ENCODE measurements at regions not wholly inside any gene's neighbourhood (a gene's known extent, or its start where the extent isn't known, plus 50 kb on each side); places are given as distances from the start of the nearest gene placed in this dataset.

DNA sequence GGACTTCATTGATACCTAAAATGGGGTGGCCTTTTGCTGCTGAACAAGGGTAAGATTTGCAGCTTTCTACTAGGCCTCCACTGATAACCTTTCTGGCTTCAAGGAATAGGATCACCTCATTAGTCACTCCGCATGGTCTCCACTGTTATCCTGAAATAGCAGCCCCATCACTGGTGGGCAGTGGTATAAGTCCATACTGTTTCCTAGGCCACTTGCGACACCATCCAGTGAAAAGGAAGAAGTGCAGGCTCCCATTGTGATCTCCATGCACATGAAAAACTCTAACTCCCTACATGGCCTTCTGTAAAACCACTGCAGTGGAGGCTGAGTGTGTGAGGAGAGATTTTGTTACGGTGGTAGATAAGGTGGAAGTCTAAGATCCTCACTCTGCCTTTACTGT, 1455.9 kb downstream of the SI start:
- POLR2A ChIA-PET = no interaction called here
- CTCF ChIA-PET = interaction anchor here (0.7 kb wide), 2 partner anchors 18 to 566 kb away, joined by 3 read pairs; no protein-coding TSS in a partner anchor

GRCh38 chr3:163614886-163615285, 1463.4 kb downstream of the SI start:
- H3K79me2 ChIP-seq (ENCODE audit: insufficient read depth) = no peaks in the 10 kb centered on the region
- H3K4me2 ChIP-seq = no peak overlapping the region
- no peak overlapping the region for H3K9ac ChIP-seq
- no peak overlapping the region for H2AFZ ChIP-seq (ENCODE audit: low read depth)
- H4K20me1 ChIP-seq (ENCODE audit: insufficient read depth) = no peaks in the 10 kb centered on the region
- no peaks in the 10 kb centered on the region for H3K36me3 ChIP-seq (replicated peaks in 1 of 2; ENCODE audit: control insufficient read depth in 1 of 2, insufficient read depth in 2 of 2, low read length in 1 of 2)
- H3K9me3 ChIP-seq = no peaks in the 10 kb centered on the region
- ChIA-PET POLR2A (no interaction called here), CTCF (no interaction called here)
- H3K4me3 ChIP-seq (ENCODE audit: low read depth in 2 of 2, low read length in 1 of 2) = no peak overlapping the region
- no peaks in the 10 kb centered on the region; a peak in 1 of 4 replicates for H3K4me1 ChIP-seq (ENCODE audit: control insufficient read depth in 1 of 2, insufficient read depth in 2 of 2, low read depth in 1 of 2, low read length in 1 of 2)
- no peaks in the 10 kb centered on the region for H3K27me3 ChIP-seq (ENCODE audit: insufficient read depth)
- H3K27ac ChIP-seq (ENCODE audit: low read depth in 2 of 2, low read length in 1 of 2) = no peak overlapping the region
- no peak for DNase-seq
- TF ChIP-seq FOXJ3 (CRISPR knock-in tag; IDR thresholded peaks at IDR 0.05) = no peak
- no peak for TF ChIP-seq RFX5 (IDR thresholded peaks at IDR 0.05; ENCODE audit: low read length)
- no peak for TF ChIP-seq RCOR1 (IDR thresholded peaks at IDR 0.05; ENCODE audit: low read length)
- TF ChIP-seq FOSL2 (IDR thresholded peaks at IDR 0.05; ENCODE audit: borderline replicate concordance, low read depth) = no peak
- no peak for TF ChIP-seq EZH2phosphoT487 (IDR thresholded peaks at IDR 0.05; ENCODE audit: borderline replicate concordance, low read depth)
- no peak for TF ChIP-seq EP300 (IDR thresholded peaks at IDR 0.05; ENCODE audit: borderline replicate concordance in 1 of 2, low read depth in 1 of 2, low read length in 1 of 2)
- no peak for TF ChIP-seq MXI1 (IDR thresholded peaks at IDR 0.05; ENCODE audit: low read depth, low read length)
- no peak for TF ChIP-seq POLR2AphosphoS5 (IDR thresholded peaks at IDR 0.05; ENCODE audit: low read depth, low read length)
- TF ChIP-seq GATA2 (CRISPR knock-in tag; IDR thresholded peaks at IDR 0.05) = no peak
- no peaks in the 10 kb centered on the region for H3F3A ChIP-seq (replicated peaks; ENCODE audit: insufficient read depth)
- no peaks in the 10 kb centered on the region for H3K9me2 ChIP-seq

More for the DNA sequence above, 1455.9 kb downstream of the SI start:
- no peak overlapping the region for H2AFZ ChIP-seq (ENCODE audit: low read depth)
- no peaks in the 10 kb centered on the region for H3F3A ChIP-seq (replicated peaks; ENCODE audit: insufficient read depth)
- 55% methylated on average over 3 of the region's 3 CpGs for WGBS (ENCODE audit: low lambda C conversion rate)
- H4K20me1 ChIP-seq (ENCODE audit: insufficient read depth) = no peaks in the 10 kb centered on the region
- H3K9me3 ChIP-seq = no peaks in the 10 kb centered on the region
- H3K27ac ChIP-seq (ENCODE audit: low read depth in 2 of 2, low read length in 1 of 2) = no peak overlapping the region
- no peaks in the 10 kb centered on the region for H3K36me3 ChIP-seq (replicated peaks in 1 of 2; ENCODE audit: control insufficient read depth in 1 of 2, insufficient read depth in 2 of 2, low read length in 1 of 2)
- no peak overlapping the region for H3K4me2 ChIP-seq
- H3K9ac ChIP-seq = no peak overlapping the region
- TF ChIP-seq EP300 (IDR thresholded peaks at IDR 0.05; ENCODE audit: borderline replicate concordance in 1 of 2, low read depth in 1 of 2, low read length in 1 of 2) = no peak
- no peak for TF ChIP-seq USF2 (IDR thresholded peaks at IDR 0.05; ENCODE audit: borderline replicate concordance, low read depth, low read length)
- TF ChIP-seq EZH2phosphoT487 (IDR thresholded peaks at IDR 0.05; ENCODE audit: borderline replicate concordance, low read depth) = no peak
- no peak for TF ChIP-seq TCF12 (IDR thresholded peaks at IDR 0.05)
- TF ChIP-seq RAD21 (IDR thresholded peaks at IDR 0.05; ENCODE audit: low read length) = peak; percentile 80
- TF ChIP-seq ELF1 (IDR thresholded peaks at IDR 0.05) = no peak
- TF ChIP-seq SMC3 (IDR thresholded peaks at IDR 0.05; ENCODE audit: low read depth, low read length) = peak; percentile 50; the same call in 1 of the 2 replicates
- no peak for TF ChIP-seq MXI1 (IDR thresholded peaks at IDR 0.05; ENCODE audit: low read depth, low read length)
- TF ChIP-seq TEAD4 (IDR thresholded peaks at IDR 0.05; ENCODE audit: borderline replicate concordance, insufficient read depth) = no peak
- peak; percentile 12 for DNase-seq
- H3K4me3 ChIP-seq (ENCODE audit: low read depth in 2 of 2, low read length in 1 of 2) = no peak overlapping the region
- H3K4me1 ChIP-seq (ENCODE audit: control insufficient read depth in 1 of 2, insufficient read depth in 2 of 2, low read depth in 1 of 2, low read length in 1 of 2) = no peaks in the 10 kb centered on the region; a peak in 1 of 4 replicates
- no peaks in the 10 kb centered on the region for H3K9me2 ChIP-seq
- no peaks in the 10 kb centered on the region for H3K27me3 ChIP-seq (ENCODE audit: insufficient read depth)
- H3K79me2 ChIP-seq (ENCODE audit: insufficient read depth) = no peaks in the 10 kb centered on the region

Measured in SK-N-SH (cell line).